Loucy (cell line): ENCODE measurements at regions not wholly inside any gene's neighbourhood (a gene's known extent, or its start where the extent isn't known, plus 50 kb on each side); places are given as distances from the start of the nearest gene placed in this dataset.

ENCODE experiments used
- H2AFZ ChIP-seq: fragments of 200-600 bp; sonication (generic); 2 replicates; pipeline ENCODE4 v1.6.0; 2016; ENCODE audit warnings: antibody characterized with exemption, mild to moderate bottlenecking, low read length, moderate library complexity
- H3F3A ChIP-seq: fragments of 200-600 bp; 2 replicates; pipeline ENCODE4 v1.6.0; 2016; ENCODE audit warnings: antibody characterized with exemption, low read depth, mild to moderate bottlenecking
- H3K27me3 ChIP-seq: fragments of 200-600 bp; sonication (generic); 2 replicates; pipeline ENCODE4 v1.6.1; 2014; ENCODE audit warnings: low read length, mild to moderate bottlenecking; ENCODE audit not compliant: insufficient read depth, poor library complexity, severe bottlenecking
- H3K36me3 ChIP-seq: fragments of 200-600 bp; sonication (generic); 2 replicates; pipeline ENCODE4 v1.6.1; 2016; ENCODE audit warnings: low read length; ENCODE audit not compliant: insufficient read depth
- H3K4me1 ChIP-seq: fragments of 200-600 bp; sonication (generic); 2 replicates; pipeline ENCODE4 v1.5.1; 2014; ENCODE audit warnings: low read length, mild to moderate bottlenecking; ENCODE audit not compliant: insufficient read depth, poor library complexity, severe bottlenecking
- H3K4me2 ChIP-seq: fragments of 200-600 bp; sonication (generic); 2 replicates; pipeline ENCODE4 v1.6.0; 2014; ENCODE audit warnings: antibody characterized with exemption, low read length, low read depth, mild to moderate bottlenecking; ENCODE audit not compliant: poor library complexity, severe bottlenecking
- H3K4me3 ChIP-seq: fragments of 200-600 bp; sonication (generic); 2 replicates; pipeline ENCODE4 v1.5.1; 2014; ENCODE audit warnings: low read length, mild to moderate bottlenecking, mixed read lengths; ENCODE audit not compliant: poor library complexity, severe bottlenecking
- H3K79me2 ChIP-seq: fragments of 200-600 bp; sonication (generic); 2 replicates; pipeline ENCODE4 v1.6.1; 2014; ENCODE audit warnings: low read length; ENCODE audit not compliant: insufficient read depth
- H3K9ac ChIP-seq: fragments of 200-600 bp; sonication (generic); 2 replicates; pipeline ENCODE4 v1.6.0; 2014; ENCODE audit warnings: mild to moderate bottlenecking, low read depth, low read length, moderate library complexity; ENCODE audit not compliant: poor library complexity, severe bottlenecking
- H3K9me2 ChIP-seq: fragments of 200-600 bp; sonication (generic); replicated peaks from 2 replicates; pipeline ENCODE4 v1.6.1; 2016; ENCODE audit warnings: low read depth, low read length, mixed read lengths
- H3K9me3 ChIP-seq: fragments of 200-600 bp; sonication (generic); 2 replicates; pipeline ENCODE4 v1.6.1; 2014; ENCODE audit warnings: mild to moderate bottlenecking, antibody characterized with exemption, low read length, low read depth; ENCODE audit not compliant: insufficient read depth
- H4K20me1 ChIP-seq: fragments of 200-600 bp; sonication (generic); 2 replicates; pipeline ENCODE4 v1.6.0; 2014; ENCODE audit warnings: antibody characterized with exemption, low read length, mild to moderate bottlenecking; ENCODE audit not compliant: insufficient read depth, poor library complexity, severe bottlenecking
- EZH2phosphoT487 ChIP-seq: fragments of 200-600 bp; IDR thresholded peaks from 2 replicates; pipeline ENCODE4 v1.6.1; 2018; ENCODE audit warnings: antibody characterized with exemption, mild to moderate bottlenecking, moderate library complexity, borderline replicate concordance
- TF ChIP-seq, protein P1 (sequence below): fragments of 200-600 bp; sonication (generic); conservative IDR thresholded peaks from 2 replicates; pipeline ENCODE4 v1.5.1; 2014; ENCODE audit warnings: mild to moderate bottlenecking, antibody characterized with exemption, low read length

DNA sequence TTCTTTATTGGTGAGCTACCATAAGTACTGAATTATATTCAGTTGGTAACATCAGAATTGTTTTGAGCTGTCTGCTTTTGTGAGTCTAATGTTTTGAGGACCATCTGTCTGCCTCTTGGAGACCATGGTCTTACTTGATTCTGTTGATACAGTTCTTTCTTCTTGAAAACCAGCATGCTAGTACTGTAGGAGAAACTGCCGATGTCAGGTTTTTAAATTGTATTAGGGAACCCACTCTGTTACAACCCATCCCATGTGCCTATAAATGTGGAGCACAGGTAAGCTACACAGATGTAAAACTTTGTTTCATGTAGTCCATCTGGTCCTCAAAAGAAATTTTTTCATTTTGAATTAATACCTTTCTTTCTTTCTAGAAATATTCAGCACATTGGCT is 103.4 kb upstream of the DMRTA1 start:
- H4K20me1 ChIP-seq: no peaks in the 10 kb centered on the region
- H3K79me2 ChIP-seq: no peaks in the 10 kb centered on the region
- H2AFZ ChIP-seq: no peak overlapping the region
- no peaks in the 10 kb centered on the region for H3K9me2 ChIP-seq
- no peaks in the 10 kb centered on the region for H3K27me3 ChIP-seq
- H3K4me3 ChIP-seq: no peak overlapping the region
- H3K4me2 ChIP-seq: no peak overlapping the region
- H3K9ac ChIP-seq: no peak overlapping the region
- H3F3A ChIP-seq: no peaks in the 10 kb centered on the region
- H3K4me1 ChIP-seq: no peaks in the 10 kb centered on the region
- H3K9me3 ChIP-seq: no peaks in the 10 kb centered on the region
- no peaks in the 10 kb centered on the region for H3K36me3 ChIP-seq
- TF ChIP-seq, protein P1, sequence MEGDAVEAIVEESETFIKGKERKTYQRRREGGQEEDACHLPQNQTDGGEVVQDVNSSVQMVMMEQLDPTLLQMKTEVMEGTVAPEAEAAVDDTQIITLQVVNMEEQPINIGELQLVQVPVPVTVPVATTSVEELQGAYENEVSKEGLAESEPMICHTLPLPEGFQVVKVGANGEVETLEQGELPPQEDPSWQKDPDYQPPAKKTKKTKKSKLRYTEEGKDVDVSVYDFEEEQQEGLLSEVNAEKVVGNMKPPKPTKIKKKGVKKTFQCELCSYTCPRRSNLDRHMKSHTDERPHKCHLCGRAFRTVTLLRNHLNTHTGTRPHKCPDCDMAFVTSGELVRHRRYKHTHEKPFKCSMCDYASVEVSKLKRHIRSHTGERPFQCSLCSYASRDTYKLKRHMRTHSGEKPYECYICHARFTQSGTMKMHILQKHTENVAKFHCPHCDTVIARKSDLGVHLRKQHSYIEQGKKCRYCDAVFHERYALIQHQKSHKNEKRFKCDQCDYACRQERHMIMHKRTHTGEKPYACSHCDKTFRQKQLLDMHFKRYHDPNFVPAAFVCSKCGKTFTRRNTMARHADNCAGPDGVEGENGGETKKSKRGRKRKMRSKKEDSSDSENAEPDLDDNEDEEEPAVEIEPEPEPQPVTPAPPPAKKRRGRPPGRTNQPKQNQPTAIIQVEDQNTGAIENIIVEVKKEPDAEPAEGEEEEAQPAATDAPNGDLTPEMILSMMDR: no peak
- no peak for TF ChIP-seq EZH2phosphoT487

- Histone ChIP-seq H3K9me2 (no peaks in the 10 kb centered on the region), H3K4me1 (no peaks in the 10 kb centered on the region), H3K4me3 (no peak overlapping the region), H3K9me3 (no peaks in the 10 kb centered on the region), H3F3A (no peaks in the 10 kb centered on the region), H3K79me2 (no peaks in the 10 kb centered on the region), H3K9ac (no peak overlapping the region), H2AFZ (no peak overlapping the region), H3K36me3 (no peaks in the 10 kb centered on the region), H3K4me2 (no peak overlapping the region), H4K20me1 (no peaks in the 10 kb centered on the region), H3K27me3 (no peaks in the 10 kb centered on the region)
- no peak for TF ChIP-seq EZH2phosphoT487
- TF ChIP-seq, protein P1: no peak
Measured at GRCh38 chr9:22354699-22355384, 91.8 kb upstream of the DMRTA1 start.

DNA sequence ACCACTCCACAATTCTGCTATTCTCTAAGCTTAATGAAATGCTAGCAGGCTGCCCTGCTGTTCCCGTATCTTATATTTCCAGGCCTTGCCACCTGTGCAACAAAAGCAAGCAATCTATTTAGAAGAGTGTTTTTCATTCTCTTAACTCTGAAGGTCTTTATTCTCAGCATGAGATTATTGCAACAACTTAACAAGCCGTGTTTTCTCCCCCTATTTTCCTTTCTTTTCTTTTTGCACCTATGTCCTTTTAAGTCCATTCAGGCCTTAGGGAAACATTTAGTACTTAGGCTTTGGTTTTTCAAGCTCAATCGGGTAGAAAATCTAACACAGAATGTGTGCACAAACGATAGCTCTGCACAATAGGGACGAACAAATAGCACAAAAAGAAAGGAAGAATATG is 89.6 kb upstream of the DMRTA1 start:
- Histone ChIP-seq H3K4me2 (no peak overlapping the region), H3K27me3 (no peaks in the 10 kb centered on the region)
- TF ChIP-seq EZH2phosphoT487: no peak
- TF ChIP-seq, protein P1: no peak

More for the DNA sequence above, 89.6 kb upstream of the DMRTA1 start:
- Histone ChIP-seq H3F3A (no peaks in the 10 kb centered on the region), H2AFZ (no peak overlapping the region), H3K4me1 (no peaks in the 10 kb centered on the region), H3K9ac (no peak overlapping the region), H3K4me3 (no peak overlapping the region), H3K36me3 (no peaks in the 10 kb centered on the region), H3K9me3 (no peaks in the 10 kb centered on the region), H3K9me2 (no peaks in the 10 kb centered on the region), H4K20me1 (no peaks in the 10 kb centered on the region), H3K79me2 (no peaks in the 10 kb centered on the region)
